HG03521 (cell line): ENCODE measurements at regions not wholly inside any gene's neighbourhood (a gene's known extent, or its start where the extent isn't known, plus 50 kb on each side); places are given as distances from the start of the nearest gene placed in this dataset.

Experiments
- ATAC-seq: cut with Tn5 transposase; IDR thresholded peaks from one replicate; pipeline ENCODE4 v1.9.1; 2021; ENCODE audit warnings: mild to moderate bottlenecking, moderate library complexity; ENCODE audit not compliant: unreplicated experiment

DNA sequence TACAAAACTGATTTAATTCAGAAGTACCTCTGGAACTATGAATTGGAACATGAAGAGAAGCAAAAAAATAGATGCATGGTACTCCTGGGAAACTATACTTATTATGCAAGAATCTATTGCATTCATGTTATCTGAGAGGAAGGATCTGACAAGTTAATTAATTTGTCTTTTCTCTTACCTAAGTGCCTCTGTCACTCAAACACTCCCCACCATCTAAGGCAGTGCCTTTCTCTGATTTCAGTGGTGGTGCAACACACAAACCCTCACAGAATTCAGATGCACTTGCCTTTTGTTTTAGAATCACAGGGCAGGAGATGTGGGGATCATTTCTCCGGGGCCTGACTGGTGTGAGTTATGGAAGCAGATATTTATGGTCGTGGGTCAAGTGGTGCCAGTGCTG is 52.5 kb upstream of the C9orf72 start:
- no peak for ATAC-seq

DNA sequence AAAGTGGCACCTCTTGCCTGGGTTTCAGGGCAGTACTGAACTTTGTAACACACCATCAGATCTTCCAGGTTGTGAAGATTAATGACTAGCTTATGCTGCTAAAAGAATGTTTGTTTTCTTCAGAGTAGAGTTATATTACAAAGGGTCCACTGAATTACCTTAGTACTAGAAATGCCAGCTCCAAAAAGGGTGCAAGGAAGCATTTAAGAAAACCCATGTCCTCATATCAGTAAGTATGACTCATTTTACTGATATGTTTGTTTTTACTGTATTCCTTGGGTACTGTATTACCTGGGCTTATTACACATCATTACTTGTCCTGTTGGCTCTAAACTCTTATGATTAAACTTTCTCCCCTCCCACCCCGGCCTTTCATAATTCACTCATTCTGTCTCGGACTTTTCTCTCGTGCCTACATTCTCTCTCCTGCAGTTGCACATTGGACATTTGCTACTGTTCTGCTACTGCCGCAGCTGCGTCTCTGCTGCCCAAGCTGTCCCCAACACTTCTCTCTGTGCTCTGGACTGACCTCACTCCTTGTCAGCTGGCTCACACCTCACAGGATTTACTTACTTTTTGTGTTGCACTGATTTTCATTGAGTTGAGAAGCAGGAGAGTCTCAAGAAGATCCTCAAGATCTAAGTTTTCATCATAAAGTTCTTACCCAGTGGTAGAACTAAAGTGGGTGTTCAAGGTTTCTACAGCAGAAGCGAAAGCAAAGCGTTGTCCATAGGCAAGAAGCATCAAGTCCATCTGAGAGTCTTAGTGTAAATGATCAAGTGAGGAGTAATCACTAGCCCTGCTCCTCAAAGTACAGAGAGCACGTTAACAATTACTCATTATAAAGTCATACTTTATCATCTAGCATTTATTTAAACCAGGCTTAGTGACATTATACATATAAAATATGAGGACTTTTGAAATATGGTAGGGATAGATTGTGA is 53.2 kb upstream of the C9orf72 start:
- no peak for ATAC-seq

DNA sequence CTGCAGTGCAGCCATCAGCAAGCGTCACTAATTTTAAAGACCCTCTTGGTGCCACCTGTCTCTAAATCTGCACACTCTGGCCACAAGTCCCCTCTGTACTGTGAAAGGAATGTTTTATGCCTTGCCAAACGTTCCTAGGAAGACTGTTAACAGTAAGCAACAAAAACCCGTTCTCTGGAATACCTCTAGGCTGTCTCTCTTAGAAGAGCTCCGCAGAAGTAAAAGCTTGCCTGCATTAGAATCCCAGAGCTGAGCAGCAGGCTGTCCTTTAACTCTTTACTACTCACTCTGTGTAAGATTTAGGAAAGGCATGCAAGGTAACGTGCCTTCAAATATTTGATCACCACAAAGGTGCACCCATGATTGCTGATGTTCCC is 53.9 kb upstream of the C9orf72 start:
- no peak for ATAC-seq

DNA sequence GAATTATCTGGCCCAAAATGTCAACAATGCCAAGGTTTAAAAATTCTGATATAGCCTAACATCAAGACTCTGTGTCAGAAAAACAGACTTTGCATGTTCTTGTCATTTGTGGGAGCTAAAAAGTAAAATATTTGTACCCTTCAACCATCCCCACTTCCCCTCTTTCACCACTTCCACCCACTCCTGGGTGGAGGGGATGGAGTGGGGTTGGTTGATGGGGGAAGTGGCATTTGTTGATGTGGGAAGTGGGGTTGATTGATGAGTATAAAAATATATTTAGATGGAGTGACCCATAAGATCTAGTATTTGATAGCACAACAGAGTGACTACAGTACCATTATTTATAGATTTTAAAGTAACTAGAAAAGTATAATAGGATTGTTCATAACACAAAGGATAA is 55.0 kb upstream of the C9orf72 start:
- no peak for ATAC-seq

DNA sequence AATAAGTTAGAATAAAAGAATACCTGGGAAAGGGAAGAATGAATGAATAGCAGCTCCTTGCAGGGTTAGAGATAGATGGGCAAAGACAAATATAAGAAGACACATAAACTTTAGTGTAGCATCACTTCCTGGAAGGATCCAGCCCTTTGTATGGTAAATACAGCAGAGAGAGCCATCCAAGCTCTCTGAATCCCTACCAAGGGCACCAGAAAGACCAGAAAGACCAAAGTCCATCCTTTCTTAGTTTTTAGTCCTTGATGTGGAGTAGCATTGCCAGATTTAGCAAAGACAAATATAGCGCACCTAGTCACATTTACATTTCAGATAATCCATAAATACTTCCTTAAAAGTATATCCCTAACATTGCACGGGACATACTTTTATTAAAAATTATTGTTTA is 56.1 kb upstream of the C9orf72 start:
- ATAC-seq = no peak

DNA sequence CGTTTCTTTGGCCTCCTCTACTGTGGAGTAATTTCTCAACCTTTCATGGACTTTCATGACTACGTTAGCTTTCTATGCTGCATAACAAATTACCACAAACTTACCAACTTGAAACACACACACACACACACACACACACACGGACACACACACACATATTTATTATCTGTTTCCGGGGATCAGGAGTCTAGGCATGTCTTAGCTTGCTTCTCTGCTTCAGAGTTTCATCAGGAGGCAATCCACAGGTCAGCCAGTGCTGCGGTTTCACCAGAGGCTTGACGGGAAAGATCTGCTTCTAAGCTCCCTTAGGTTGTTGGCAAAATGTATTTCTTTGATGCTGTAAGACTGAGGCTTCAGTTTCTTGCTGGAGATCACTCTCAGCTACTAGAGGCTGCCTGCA is 59.0 kb upstream of the C9orf72 start:
- ATAC-seq = no peak

DNA sequence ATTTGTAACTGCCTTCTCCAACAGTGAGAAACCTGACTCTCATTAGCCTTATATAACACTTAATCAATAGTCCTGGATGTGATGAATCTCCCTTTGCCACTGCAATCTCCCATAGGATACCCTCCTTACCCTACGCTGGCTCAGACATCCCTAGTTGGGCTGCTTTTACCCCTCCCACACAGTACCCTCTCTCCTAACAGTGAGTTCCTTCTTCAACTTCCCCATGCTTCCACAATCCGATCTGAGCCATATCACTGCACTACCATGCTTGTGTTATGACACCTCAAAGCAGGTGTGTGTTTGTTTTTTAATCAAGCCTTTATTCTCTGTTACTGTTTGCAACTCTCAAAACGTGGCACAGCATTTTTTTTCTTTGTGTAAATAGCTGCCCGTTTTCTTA is 60.5 kb upstream of the C9orf72 start:
- ATAC-seq = no peak

DNA sequence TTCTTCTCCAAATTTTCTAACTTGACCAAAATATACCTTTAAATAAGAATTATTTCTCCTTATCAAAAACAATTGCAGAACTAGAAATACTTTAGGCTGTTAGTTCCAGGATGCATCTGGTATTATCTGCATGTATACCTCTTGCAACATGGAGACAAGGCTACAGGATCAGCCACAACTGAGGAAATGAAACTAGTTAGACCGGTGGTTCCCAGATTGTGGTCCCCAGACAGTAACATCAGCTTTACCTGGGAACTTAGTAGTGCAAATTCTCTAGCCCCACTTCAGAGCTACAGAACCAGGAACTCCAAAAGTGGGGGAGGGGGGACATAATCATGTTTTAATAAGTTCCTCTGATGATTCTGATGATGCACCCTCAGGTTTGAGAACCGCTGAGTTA is 61.6 kb upstream of the C9orf72 start:
- no peak for ATAC-seq

DNA sequence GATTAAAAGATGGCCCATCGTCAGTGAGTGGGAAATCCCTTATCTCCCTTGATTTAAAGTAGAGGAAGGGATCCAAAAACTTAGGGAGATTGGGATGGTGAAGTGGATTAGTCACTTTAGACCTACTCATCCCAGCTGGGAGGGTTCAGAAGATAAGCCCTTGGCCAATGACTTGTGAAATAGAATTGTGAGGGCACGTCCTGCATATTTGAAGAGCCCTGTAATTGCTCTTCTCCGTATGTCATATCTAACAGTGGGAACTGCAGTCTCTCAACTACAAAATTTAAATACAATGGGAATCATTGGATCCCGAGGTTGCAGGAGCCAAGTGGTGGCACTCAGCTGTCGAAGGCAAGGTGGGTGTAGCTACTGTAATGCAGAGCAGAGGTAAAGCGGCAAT is 65.4 kb upstream of the C9orf72 start:
- ATAC-seq = no peak

DNA sequence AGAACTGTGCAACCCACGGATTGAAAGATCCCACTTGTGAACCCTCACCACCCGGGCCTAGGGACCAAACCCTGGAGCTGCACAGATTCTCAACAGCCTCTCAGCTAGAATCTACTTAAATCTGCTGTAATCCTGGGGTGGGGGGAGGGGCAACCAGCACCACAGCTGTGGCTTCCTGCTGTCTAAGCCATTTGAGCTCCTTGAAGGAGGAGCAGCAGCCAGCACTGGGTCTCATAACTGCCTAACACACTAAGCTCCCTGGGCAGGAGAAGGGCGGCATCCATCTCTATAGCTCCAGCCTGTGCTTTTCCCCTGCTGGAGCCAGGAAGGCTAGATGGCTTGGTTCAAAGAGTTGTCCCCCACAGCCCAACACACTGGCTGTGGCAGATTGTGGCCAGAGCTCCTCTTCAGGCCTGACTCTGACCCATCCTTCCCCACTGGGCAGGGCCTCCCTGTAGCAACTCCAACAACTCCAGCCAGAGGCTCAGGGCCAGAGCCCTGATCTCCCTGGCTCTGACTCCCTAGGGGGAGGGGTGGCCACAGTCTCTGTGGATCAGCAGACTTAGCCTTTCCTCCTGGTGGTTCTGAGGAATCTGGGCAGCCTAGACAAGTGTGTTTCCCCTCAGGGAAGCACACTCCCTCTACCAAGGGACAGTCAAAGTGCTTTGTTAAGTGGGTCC is 72.0 kb upstream of the C9orf72 start:
- no peak for ATAC-seq

DNA sequence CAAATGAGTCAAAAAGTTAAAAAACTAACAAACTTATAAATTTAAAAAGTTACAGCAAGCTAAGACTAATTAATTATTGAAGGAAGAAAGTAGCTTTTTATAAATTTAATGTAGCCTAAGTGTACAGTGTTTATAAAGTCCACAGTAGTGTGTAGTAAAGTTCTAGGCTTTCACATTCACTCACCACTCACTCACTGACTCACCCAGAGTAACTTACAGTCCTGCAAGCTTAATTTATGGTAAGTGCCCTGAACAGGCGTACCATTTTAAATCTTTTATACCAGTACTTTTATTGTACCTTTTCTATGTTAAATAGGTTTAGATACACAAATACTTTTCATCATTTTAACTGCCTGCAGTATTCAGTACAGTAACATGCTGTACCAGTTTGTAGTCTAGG is 80.0 kb upstream of the C9orf72 start:
- ATAC-seq = no peak

DNA sequence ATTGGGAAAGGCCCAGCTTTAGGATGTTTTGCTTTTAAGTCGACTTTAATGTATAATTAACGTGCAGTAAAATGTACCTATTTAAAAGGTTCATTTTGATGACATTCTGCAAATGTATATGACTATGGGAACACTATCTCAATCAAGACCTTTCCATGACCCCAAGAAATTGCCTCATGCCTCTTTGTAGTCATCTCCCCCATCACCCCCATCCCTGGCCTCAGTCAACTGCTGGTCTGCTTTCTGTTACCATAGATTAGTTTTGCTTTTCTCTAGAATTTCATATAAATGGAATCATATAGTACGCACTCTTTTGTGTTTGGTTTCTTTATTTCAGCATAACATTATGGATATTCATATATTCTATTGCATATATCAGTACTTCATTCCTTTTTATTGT is 80.7 kb upstream of the C9orf72 start:
- no peak for ATAC-seq

DNA sequence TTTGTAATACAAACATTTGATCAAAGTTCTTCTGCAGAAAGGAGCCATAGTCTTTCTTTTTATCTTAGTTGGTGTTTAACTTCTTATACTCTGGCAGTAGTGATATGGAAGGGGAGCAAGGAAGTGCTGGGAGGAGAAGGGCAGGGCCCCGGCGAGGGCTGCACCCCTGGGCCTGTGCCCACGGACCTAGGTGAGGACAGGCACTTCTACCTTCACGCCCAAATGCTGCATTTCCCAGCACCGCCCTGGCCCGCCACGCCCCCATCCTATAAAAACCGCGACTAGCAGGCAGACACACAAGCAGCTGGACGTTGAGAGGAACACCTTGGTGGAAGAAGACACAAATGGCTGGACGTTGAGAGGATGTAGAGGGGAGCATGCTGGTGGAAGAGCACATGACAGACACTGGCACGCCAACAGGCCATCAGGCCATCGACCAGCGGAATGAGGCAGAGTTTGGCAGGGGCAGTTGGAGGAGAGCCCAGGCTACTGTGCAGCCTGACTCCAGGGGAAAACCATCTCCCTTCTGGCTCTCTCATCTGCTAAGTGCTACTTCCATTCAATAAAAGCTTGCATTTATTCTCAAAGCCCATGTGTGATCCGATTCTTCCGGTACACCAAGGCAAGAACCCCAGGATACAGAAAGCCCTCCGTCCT is 81.5 kb upstream of the C9orf72 start:
- no peak for ATAC-seq

DNA sequence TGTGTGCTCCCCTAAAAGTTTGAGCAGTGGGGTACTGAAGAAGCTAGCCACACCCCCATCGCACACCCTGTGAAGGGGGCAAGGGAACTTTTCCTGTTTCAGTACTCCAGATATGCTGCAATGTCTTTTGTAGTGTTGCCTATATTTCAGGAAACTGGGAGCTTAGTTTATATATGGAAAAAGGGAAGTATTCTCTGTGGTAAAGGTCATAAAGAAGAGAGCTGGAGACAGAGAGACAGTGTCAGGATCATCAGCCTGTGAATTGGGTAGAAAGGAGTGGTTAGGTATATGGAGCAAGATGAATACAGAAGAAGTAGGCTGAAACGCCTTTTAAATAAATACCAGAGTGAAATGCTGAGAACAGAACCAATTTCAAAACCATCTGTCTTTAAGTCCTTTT is 82.2 kb upstream of the C9orf72 start:
- ATAC-seq = no peak

DNA sequence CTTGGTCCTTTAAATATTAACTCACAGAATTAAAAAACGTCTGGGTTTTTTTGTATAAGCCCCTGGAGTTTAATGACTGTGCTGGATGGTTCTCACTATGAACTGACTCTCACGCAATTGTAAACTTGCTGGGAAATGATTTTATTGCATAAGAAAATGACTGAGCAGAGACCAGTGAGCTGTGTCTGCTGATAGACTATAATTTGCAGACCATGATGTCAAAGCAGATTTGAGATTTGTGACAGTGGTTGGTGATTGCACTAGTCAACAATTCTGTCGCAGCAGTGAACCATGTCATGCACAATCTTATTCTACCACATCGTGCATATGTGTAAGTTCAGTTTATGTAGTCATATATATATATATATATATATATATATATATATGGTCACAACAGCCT is 85.7 kb upstream of the C9orf72 start:
- ATAC-seq = no peak

DNA sequence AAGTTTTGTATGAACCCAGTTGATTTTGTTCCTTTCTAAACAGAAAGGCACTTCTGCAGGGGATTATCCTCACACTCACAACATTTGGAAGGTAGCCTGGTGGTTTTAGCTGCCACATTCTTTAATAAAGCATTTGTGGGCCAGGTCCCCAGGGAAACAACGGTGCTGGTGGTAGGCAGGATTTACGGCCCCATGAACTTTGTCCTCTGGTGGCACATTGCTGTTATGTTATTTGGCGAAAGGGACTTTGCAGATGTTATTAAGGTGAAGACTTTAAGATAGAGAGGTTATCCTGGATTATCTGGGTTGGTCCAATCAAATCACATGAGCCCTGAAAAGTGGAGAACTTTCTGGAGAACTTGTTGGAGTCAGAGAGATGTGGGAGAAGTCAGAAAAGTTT is 86.3 kb upstream of the C9orf72 start:
- no peak for ATAC-seq

DNA sequence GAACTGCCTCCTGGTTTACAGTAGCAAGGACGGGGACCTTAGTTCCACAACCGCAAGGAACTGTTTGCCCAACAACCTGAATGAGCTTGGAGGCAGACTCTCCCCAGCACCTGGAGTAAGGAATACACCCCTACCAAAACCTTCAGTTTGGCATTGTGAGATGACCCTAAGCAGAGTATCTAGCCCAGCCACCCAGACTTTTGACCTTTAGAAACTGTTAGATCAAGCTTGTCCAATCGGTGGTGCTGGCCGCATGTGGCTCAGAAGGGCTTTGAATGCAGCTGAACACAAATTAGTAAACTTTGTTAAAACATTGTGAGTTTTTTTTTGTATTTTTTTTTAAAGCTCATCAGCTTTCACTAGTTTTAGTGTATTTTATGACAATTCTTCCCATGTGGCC is 86.9 kb upstream of the C9orf72 start:
- no peak for ATAC-seq

DNA sequence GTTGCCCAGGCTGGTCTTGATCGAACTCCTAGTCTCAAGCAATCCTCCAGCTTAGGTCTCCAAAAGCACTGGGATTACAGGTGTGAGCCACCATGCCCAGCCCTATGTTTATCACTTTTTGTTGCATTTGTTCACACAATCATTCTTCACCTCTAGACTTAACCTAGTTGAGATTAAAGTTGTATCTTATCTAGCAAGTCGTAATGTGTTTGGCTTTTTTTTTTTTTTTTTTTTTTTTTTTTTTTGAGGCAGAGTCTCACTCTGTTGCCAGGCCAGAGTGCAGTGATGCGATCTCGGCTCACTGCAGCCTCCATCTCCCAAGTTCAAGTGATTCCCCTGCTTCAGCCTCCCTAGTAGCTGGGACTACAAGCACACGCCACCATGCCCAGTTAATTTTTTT is 90.2 kb upstream of the C9orf72 start:
- ATAC-seq = no peak

DNA sequence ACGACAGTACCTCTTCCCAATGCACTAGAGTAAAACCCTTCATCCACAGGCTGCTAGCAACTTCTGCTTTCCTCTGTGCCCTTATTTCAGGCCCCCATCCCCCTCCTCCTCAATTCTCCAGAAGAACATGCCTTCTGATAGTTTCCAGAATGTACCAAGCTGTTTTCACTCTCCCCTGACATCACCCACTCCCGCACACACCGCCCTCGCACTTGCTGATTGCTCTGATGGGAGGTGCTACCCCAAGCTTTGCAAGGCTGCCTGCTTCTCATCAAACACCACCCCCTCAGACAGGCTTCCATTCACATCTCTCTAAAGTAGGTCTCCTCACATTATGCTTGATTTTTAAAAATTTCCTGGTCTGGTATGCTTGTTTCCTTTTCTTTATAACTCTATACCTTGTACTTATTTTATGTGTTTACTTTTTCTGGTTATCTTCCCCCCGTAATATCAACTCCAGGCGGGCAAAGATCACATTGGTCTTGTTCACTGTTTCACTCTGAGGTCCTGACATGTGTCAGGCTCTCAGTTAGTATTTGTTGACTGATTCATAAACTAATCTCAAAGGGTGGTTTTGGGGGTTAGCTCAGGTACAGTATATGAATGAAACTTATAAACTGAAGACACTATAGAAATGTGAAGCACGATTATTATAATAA is 91.0 kb upstream of the C9orf72 start:
- ATAC-seq = no peak

DNA sequence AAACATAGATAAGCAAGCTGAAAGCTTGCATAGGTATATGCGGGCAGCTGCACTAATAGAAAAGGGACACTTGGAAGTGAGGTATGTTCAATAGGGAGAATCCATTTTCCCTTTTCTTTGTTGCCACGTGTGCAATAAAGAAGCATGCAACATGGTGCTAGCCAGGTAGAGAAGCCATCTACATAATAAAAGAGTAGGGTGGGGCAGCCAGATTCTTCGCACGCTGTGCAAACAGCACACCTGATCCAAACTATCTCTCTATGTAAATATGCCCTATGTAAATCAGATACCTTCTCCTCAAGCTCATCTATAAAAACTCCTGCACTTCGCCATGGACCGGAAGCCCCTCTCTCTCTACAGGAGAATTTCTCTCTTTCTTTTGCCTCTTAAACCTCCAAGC is 91.9 kb upstream of the C9orf72 start:
- no peak for ATAC-seq

DNA sequence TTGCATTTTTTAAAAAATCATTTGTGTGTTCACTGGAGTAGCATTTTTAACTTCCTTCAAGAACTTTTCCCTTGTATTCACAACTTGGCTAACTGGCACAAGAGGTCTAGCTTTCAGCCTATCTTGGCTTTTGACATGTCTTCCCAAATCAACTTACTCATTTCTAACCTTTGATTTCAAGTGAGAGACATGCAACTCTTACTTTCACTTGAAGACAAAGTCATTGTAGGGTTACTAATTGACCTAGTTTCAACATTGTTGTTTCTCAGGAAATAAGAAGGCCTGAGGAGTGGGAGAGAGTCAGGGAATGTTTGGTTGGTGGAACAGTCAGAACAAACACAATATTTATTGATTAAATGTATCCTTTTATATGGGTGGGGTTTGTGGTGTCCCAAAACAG is 95.0 kb upstream of the C9orf72 start:
- ATAC-seq = no peak
